EH (cell line): ENCODE measurements at regions not wholly inside any gene's neighbourhood (a gene's known extent, or its start where the extent isn't known, plus 50 kb on each side); places are given as distances from the start of the nearest gene placed in this dataset.

Experiments
- DNase-seq: peaks from one replicate; pipeline ENCODE4 v3.0.0-alpha.2; 2015; ENCODE audit warnings: low read depth

DNA sequence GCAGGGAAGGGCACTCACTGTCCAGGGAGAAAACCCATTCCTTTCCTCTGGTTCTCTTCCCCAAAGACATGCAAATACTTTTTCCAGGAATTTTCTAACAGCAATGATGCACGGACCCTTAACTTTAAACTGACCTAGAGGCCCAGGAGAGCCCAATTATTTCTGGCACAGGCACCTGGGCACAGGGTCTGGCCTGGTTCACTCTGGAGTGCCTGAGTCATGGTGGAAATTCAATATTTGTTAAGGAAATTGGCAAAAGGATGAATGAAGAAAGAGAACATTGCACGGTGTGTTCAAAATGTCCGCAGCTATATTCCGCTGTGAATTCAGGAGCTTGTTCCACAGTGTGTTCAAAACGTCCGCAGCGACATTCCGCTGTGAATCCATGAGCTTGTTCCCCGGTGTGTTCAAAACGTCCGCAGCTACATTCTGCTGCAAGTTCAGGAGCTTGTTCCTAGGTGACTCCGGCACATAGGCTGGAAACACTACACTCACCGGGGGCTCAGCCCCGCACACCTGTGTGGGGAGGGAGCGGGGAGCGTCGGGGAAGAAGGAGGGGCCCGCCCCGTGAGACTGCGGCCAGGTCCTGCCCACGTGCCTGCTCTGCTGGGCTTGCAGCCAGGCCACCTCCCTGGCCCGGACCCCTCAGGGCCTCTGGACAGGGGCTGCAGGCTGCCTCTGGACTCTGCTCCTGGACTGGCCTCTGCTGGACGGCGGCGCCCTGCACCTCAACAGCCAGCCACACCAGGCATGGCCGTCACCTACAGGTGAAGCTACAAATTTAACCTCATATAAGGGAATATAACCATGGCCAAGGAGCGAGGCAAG lies 72.0 kb upstream of the FAM20C start:
- DNase-seq = no peak

DNA sequence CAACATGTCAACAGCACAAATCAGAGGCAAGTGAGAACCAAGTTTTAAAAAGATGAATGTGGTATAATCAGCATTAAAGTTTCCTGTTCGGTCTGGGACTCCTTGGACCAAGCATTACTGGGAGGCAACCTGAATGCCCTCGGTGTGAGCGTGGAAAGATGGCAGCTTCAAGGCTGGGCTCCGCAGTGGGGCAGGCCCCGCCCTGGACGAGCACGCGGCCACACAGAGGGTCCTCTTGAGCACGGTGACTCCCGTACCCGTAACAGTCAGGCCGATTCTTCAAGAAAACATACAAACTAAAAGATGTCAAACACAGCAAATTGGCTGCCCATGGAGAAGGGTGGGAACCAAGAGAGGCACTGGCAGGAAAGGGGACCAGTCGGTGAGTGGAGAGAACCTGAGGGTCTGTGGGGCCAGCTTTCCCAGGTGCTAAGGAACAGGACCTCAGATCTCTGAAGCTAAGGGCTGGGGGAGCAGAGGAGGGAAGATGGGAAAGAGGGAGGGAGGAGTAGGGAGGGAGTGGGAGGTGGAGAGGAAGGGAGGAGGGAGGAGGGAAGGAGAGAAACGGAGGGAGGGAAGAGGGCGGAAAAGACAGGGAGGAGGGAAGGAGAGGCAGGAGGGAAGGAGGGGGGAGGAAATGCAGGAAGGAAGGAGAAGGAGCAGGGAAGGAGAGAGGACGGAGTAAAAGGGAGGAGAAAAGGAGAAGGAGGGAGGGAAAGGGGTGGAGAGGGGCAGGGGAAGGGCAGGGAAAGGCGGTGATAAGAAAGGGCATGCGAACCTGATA lies 71.2 kb upstream of the FAM20C start:
- DNase-seq = no peak

DNA sequence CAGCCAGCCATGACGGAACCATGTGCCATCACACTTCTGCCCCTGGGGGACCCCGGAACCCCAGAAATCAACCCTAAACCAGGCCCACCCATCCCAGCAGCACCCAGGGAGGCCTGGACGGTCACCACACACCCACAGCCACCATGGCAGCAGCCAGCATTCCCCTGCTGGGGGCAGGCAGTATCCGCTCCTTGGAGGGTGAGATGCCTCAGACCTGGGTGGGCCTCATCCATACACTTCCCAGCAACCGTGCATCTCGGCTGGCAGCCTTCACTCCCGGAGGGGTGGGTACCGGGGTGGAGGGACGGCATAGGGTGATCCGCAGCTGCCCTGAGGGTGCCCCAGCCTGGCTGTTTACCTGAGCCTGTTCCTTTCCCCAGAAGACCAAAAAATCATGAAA lies 69.1 kb upstream of the FAM20C start:
- DNase-seq = no peak

DNA sequence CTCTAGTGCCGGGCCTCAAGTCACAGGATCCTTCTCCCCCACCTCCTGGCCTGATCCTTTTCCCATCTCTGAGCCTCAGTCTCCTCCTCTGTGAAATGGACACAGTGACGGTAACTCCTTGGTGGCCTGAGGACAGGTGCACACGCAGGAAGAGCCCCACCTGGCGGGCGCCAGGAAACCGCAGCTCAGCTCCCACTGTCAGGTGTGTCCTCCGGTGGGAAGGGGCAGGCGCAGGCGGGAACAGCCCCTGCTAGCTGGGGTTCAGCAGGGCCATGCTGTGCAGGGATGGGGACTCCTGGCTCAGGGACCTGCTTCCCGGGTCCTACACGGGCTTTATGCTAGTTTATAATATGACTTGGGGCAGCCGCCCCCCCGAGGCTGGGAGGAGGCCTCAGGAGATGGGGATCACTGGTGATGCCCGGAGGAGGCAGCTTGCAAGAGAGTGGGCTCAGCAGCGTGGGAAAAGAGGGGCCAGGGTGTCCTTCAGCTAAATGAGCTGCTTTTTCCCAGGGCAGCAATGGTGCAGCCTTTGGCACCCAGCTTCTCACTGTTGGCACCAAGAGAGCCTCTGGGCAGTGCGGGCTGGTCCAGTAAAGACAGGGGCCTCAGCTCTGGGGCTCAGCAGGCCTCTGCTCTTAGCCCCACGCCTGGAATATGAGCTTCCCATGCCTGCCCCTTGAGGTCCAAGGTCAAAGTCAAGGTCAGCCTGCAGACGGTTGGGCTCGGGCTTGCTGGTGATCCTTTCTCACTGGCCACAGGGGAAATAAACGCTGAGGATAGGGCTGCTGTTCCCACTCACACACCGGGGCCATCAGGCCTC lies 68.0 kb upstream of the FAM20C start:
- no peak for DNase-seq

DNA sequence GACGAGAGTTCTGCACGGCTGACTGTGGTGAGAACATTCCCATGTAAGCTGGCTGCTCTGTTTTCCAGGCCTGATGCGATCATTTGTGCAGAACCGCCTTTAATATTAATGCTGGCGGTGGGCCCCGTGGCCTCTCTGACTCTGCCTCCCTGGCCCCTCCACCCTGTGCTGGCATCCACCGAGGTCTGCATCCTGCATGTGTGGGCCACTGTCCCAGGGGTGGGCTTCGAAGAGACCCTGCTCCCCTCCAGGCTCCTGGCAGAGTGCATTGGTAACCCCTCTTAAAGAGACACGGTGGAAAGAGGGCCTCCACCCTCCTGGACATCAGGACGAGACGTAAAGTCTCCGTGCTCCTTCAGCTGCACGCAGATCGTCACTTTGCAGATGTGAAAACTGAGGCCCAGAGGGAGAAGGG lies 67.3 kb upstream of the FAM20C start:
- no peak for DNase-seq

DNA sequence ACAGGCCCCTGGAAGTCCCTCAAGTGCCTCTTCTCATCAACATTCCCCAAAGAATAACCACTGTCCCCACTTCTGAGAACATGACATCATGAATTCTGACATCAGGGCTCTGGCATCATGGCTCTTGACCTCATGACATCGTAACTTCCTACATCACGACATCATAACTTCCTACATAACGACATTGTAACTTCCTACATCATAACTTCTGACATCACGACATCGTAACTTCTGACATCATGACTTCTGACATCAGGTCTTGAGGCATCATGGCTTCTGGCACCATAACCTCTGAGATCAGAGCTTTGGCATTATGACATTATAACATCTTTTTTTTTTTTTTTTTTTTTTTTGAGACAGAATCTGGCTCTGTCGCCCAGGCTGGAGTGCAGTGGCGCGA lies 66.7 kb upstream of the FAM20C start:
- DNase-seq = no peak

DNA sequence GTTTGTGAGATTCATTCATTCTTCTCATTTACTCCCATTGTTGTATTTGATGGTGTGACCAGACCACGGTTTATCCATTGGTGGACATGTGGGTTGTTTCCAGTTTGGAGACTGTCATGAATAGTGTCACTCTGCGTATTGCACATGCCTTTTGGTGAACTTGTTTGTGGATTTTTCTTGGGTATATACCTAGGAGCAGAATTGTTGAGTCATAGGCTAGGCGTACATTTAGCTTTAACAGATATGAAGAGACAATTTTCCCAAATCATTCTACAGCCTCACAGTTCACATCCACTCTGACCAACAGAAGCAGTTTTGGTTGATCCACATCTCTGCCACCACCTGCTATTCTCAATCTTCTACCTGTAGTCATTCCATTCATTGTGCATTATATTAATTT lies 66.0 kb upstream of the FAM20C start:
- no peak for DNase-seq

DNA sequence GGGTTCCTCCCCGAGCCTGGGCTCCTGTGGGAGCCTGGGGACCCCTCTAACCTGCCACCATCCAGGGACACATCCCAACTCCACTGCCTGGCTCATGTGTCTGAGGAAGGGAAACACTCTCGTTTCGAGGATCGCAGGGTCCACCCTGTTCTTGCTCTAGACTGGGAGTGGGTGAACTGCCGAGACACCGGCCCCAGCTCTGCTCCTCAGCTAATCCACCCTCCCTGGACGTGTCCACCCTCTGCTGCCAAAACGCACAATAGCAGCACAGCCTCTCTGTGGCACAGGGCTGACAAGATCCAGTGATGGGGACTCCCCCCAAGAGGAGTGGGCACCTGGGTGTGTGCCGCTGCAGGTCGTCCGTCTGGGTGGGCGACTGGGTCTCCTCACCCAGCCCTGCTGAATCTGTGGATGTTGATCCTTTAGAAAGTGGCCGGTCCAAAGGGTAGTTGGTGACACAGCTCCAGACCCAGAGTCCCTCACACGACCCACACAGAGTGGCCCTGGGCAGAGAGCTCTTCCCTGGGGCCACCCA lies 65.2 kb upstream of the FAM20C start:
- DNase-seq = no peak

DNA sequence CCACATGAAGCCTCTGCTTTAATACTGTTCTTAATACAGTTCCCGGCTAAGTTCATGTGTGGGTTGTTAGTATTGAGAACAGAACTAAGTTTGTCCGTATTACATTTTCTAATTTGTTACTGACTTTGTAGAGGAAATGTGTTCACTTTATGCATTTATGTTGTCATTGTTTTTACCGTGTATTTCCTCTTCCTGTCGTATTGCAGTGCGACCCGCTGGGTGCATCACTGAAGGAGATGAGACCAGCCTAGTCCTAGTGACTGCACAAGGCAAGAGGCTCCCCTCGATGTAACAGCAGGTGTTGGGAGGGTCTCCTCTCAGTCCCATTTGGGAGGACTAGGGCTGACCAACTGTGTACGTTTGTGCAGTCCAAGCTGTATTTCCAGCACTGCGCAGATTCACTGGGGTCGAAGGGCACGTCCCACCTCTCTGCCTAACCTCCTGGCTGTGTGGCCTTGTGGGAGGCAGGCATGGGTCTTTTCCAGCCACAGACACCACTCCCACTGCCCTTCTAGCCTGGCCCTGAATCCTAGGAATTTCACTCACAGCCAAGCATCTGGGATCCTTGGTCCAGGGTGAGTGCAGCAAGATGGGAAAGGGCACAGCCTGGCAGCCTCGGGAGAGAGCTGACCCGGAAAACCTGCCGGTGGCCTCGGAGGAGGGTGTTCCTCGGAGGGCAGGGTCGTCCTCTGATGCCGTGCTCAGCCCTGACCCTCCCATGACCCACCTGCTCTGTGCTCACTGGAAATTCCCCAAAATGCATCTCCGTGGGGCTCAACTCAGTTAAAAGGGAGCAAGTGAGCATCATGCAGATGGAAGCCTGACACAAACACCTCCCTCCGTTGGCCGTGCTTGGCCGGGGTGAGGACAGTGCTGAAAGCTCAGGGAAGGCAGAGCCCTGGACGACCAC lies 63.9 kb upstream of the FAM20C start:
- DNase-seq = no peak

DNA sequence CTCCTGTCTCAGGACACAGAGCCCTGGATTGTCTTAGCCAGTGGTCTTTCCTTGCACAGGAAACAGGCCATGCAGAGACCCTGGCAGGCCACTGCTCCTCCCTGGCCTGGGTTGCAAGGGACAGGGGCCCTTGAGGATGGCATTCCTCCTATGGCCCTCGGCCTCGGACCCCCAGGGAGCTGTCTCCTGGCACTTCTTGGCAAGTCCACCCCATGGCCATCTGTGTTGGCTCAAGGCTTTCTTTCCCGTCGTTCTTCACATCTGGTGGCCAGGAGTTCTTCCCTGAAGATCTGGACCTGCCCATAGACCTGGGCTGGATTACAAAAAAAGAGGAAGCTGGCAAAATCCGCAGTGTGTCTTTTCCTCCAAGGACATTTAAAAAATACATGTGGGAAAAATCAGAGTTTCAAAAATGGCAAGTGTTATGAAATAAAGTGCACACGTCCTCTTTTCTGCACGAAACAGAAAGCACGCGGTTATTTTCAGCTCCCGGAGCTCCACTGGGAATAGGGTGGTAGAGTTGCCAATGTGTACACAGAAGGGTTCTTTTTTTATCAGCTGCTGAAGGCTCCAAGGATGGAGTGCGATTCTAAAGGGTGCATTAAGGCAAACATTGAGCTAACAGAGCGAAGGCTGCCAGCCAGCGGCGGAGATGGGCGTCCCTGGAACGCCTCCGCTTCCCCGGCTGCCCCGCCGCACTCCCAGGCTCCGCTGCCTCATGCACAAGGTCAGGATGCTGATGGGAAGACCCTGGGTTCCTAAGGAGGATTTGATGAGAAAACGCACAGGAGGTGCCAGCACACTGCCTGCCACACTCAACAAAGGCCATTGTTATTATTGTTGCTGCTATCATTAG lies 62.8 kb upstream of the FAM20C start:
- peak; percentile 39 for DNase-seq

DNA sequence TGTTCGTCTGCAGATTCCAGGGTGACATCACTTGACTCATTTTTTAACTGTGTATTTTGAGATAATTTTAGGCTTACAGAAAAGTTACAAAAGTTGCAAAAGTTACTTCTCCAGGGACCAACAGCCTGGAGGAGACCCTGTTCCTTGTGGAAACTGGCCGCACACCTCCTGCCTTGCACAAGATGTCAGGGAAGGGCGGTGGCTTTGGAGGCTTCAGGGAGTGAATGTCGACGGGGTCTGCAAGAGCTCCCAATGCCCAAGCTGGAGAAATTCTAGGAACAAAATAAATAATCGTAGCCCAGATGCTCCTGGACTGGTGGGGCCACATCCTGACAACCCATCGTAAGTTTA lies 62.2 kb upstream of the FAM20C start:
- DNase-seq = no peak

DNA sequence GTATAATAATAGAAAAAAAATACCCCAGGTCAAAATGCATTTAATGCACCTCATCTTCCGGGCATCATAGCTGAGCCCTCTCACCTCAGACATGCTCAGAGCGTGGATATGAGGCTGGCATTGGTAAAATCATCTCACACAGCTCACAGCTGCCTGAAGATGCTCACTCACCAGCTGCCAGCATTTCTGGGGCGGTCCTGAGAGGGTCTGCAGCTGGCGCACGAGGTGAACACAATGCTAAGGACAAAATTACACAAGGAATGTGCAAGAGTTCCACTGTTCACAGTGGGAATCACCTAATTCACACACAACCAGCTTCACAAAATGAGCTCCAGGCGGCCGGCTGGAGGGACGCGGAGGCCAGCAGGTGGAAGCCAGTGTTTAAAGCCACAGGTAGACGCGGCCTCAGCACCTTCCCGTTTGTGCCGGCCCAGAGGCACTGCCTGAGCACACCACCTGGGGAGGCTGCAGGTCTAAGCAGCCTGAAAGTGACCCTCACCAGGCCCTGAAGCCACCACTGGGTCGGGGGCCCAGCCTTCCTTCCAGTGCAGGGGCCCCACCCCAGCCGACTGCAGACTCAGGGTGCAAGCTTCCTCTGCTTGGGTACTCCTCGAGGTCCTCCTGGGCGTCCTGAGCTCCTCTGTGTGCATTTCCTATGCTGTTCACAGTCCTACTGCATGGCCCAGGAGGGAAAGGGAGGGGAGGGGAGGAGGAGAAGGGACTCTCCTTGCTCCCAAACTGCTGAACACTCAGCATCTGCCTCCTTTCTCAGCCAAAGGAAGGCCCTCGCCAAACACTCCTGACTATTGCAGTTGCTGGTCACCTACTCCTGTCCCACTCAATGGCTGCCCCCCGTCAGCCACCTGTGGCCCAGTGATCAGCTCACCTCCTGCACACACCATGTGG lies 61.2 kb upstream of the FAM20C start:
- no peak for DNase-seq

DNA sequence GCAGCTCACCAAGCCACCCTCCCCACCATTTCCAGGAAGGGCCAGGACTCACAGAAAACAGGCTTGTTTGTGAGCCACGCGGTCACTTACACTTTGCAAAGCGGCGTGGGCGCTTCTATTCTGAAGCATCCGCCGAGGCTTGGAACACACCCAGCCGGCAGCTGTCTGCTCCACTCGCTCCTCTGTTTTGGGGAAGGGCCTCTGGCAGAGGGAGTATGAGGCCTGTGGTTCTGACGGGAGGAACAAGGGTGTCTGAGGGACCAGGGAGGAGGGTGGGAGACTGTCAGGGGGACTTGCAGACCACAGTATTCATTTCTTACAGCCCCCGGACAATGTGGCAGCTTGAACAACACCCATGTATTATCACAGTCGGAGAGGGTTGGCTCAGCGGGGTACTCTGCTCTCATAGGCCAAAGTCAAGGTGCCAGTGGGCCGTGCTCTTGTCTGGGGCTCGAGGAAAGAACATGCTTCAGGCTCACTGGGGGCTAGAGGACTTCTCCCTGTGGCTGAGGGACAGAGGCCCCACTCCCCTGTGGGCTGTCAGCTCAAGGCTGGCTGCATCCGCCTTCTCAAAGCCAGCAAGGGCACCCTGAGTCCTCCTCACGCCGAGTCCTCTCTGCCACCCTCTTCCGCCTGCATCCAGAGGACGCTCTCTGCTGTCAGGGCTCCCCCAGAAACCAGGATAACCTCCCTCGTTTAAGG lies 60.4 kb upstream of the FAM20C start:
- no peak for DNase-seq

DNA sequence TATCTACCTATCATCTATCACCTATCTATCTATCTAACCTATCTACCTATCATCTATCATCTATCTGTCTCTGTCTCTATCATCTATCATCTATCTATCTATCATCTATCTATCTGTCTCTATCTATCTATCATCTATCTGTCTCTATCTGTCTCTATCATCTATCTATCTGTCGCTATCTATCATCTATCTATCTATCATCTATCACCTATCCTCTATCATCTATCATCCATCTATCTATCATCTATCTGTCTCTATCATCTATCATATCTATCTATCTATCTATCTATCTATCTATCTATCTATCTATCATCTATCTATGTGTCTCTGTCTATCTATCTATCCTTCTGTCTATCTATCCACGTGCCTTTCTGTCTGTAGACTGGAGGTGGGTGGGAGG lies 59.5 kb upstream of the FAM20C start:
- DNase-seq = no peak

DNA sequence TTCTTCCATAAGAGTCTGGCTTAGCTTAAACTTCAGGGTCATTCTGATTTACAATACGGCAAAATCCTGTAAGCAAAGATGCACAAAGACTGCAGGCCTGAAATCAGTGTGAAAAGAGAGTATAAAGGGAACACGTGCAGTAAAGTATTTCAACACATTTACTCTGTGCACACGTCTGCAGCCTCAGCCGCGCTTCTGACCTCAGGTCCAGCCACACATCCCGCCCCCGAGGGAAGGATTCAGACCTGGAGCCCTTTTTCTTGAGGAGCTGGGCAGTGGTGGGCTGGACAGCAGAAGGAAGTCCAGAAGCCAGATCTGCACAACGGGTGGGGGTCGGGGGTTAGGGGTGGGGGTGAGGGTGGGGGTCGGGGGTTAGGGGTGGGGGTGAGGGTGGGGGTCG lies 58.9 kb upstream of the FAM20C start:
- DNase-seq = no peak

DNA sequence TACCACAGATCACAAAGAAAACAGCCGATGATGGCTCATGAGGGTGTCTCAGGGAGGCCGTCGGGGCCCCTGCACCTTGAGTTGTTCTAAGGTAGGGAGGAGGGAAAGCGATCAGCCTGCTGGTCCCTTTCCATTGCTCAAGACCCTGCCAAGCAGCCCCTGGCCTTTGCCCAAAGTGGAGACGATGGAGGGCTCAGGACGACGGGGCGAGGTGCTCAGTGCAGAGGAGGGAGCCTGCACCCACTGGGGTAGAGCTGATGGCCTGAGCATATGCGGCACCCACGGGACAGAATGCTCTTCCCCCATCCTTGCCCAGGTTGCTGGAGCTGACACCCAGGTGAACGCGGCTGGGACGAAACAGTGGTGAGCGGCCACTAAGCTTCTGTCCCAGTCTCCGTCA lies 58.3 kb upstream of the FAM20C start:
- no peak for DNase-seq

DNA sequence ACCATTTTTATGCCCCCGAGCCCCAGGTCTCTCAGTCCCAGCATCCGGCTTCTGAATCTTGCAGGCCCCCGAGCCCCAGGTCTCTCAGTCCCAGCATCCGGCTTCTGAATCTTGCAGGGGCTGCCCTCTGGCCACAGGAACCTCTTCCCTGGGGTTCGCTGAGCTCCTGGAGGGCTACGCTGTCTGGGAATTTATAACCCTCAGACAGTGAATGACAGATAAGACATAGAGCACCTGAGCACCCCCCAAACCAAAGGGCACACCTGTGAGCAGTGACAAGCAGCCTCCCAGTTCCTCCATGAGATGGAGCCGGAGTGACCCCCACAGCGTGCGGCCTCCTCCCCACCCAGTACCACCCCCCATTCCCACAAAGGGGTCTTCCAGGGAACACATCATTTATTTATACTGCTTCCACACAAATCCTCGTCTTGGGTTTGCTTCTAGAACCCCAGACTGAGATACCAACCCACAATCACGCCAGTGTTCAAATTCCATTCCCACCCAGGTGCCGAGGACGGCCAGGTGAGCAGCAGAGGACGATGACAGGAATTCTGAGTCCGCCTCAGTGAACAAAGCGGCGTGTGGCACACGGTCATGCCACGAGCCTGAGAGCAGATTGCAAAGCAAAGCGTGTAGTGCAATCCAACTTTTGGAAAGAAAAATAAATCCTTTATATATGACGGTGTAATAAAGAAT lies 57.7 kb upstream of the FAM20C start:
- no peak for DNase-seq

DNA sequence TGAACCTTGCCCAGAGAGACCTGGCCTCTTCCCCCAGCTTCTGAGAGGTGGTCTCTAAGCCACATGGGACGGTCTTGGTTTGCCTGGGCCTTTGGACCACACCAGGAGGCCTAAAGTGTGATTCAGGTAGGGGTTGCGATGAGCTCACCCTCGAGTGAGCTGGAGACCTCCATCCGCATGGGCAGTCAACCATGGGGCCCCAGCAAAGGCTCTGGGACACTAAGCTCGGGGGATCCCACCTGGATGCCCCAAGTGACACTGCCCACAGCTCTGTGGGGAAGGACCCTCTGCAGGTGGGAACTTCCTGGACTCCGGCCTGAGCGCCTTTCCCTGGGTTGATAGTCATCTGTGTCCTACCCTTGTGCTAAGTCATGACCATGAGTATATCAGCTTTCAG lies 57.1 kb upstream of the FAM20C start:
- no peak for DNase-seq
